Calu3 (cell line): ENCODE measurements at regions not wholly inside any gene's neighbourhood (a gene's known extent, or its start where the extent isn't known, plus 50 kb on each side); places are given as distances from the start of the nearest gene placed in this dataset.

Experiments
- BruUV-seq: library from RNA; stranded (reverse); fragments of 400-500 nt; replicated peaks from 2 replicates; lab custom pipeline; 2021; lab: Mats Ljungman, UMichigan
- CTCF ChIA-PET: fragments of 300-600 bp; sonication (Branson Sonifier 250); formaldehyde crosslinking; loops from one replicate; lab custom pipeline; 2022; ENCODE audit warnings: antibody characterized with exemption; lab: Charles Lee
- DNase-seq: peaks from one replicate; pipeline ENCODE4 v3.0.0; 2022
- H3K27ac Mint-ChIP-seq: one replicate; pipeline ENCODE4 v1.8.0; 2022; ENCODE audit warnings: mixed read lengths; ENCODE audit not compliant: unreplicated experiment
- H3K27me3 Mint-ChIP-seq: one replicate; pipeline ENCODE4 v1.8.0; 2022; ENCODE audit warnings: mixed read lengths; ENCODE audit not compliant: unreplicated experiment
- H3K36me3 Mint-ChIP-seq: one replicate; pipeline ENCODE4 v1.8.0; 2022; ENCODE audit warnings: mild to moderate bottlenecking, moderate library complexity, mixed read lengths; ENCODE audit not compliant: insufficient read depth, unreplicated experiment
- H3K4me1 Mint-ChIP-seq: one replicate; pipeline ENCODE4 v1.8.0; 2022; ENCODE audit warnings: mild to moderate bottlenecking, low read depth, mixed read lengths; ENCODE audit not compliant: unreplicated experiment
- H3K4me3 Mint-ChIP-seq: one replicate; pipeline ENCODE4 v1.8.0; 2022; ENCODE audit warnings: mild to moderate bottlenecking, low read depth, moderate library complexity, mixed read lengths; ENCODE audit not compliant: unreplicated experiment
- H3K9me3 Mint-ChIP-seq: one replicate; pipeline ENCODE4 v1.8.0; 2022; ENCODE audit warnings: low read depth, mixed read lengths; ENCODE audit not compliant: unreplicated experiment
- intact Hi-C: fragments of 100-400 bp; cut with micrococcal nuclease; formaldehyde crosslinking; loops from one replicate; pipeline ENCODE4 v1.10.0; 2022; ENCODE audit not compliant: unreplicated experiment
- TF ChIP-seq, protein P1 (sequence below): fragments of 200-600 bp; IDR thresholded peaks from one replicate; pipeline ENCODE4 v1.8.0; 2022; ENCODE audit warnings: antibody characterized with exemption; ENCODE audit not compliant: unreplicated experiment

DNA sequence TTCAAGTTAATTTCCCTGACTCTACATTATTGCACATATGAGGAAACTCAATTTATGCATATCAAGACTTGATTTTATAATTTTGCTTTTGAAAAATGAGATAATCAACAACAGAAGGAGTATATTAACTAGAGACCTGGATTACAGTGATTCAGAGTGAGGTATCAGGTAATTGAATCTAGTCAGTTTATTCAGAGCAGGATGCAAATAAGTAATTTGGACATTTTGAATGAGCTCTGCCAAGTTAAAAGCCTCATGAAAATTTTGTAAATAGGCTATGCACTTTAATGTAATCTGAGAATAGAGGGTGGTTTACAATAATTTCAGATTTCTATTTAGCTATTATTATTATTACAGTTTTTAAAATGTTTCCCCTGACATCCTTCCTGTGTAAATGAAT lies 203.7 kb upstream of the EMCN start:
- Mint-ChIP-seq H3K4me1 (no peaks in the 10 kb centered on the region), H3K9me3 (peaks cover 2% of the 10 kb centered on the region), H3K27ac (no peak overlapping the region), H3K36me3 (no peaks in the 10 kb centered on the region), H3K27me3 (no peaks in the 10 kb centered on the region), H3K4me3 (no peak overlapping the region)
- BruUV-seq, result no TSS peak
- TF ChIP-seq, protein P1, sequence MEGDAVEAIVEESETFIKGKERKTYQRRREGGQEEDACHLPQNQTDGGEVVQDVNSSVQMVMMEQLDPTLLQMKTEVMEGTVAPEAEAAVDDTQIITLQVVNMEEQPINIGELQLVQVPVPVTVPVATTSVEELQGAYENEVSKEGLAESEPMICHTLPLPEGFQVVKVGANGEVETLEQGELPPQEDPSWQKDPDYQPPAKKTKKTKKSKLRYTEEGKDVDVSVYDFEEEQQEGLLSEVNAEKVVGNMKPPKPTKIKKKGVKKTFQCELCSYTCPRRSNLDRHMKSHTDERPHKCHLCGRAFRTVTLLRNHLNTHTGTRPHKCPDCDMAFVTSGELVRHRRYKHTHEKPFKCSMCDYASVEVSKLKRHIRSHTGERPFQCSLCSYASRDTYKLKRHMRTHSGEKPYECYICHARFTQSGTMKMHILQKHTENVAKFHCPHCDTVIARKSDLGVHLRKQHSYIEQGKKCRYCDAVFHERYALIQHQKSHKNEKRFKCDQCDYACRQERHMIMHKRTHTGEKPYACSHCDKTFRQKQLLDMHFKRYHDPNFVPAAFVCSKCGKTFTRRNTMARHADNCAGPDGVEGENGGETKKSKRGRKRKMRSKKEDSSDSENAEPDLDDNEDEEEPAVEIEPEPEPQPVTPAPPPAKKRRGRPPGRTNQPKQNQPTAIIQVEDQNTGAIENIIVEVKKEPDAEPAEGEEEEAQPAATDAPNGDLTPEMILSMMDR, result no peak
- CTCF ChIA-PET, result interaction anchor here (0.9 kb wide), 1 partner anchor 17 kb away, joined by 3 read pairs; no protein-coding TSS in a partner anchor
- intact Hi-C loops, result no loop called here
- no peak for DNase-seq

DNA sequence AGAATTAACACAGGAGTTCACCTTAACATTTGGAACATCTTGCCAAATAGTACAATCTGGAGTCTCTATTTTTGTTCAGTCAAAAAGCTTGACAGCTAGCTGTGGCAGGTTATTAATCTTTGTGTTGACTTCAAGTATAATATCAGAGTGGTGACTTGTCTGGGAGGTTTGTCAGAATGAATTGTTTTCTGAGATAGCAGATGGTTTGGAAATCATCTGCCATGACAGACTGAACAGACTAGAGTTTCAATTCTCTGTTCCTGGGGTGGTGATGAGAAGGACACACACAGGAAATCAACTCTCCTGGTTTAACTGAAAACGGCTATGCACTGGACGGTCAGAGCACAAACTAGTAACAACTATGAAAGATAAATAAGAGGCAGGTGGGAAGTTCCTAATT lies 203.3 kb upstream of the EMCN start:
- H3K27me3 Mint-ChIP-seq, result no peaks in the 10 kb centered on the region
- no peak overlapping the region for H3K27ac Mint-ChIP-seq
- CTCF ChIA-PET, result no interaction called here
- intact Hi-C loops, result no loop called here
- no peaks in the 10 kb centered on the region for H3K4me1 Mint-ChIP-seq
- no TSS peak for BruUV-seq
- no peak for DNase-seq
- no peak overlapping the region for H3K4me3 Mint-ChIP-seq
- TF ChIP-seq, protein P1, result no peak
- H3K36me3 Mint-ChIP-seq, result no peaks in the 10 kb centered on the region
- H3K9me3 Mint-ChIP-seq, result peaks cover 2% of the 10 kb centered on the region

DNA sequence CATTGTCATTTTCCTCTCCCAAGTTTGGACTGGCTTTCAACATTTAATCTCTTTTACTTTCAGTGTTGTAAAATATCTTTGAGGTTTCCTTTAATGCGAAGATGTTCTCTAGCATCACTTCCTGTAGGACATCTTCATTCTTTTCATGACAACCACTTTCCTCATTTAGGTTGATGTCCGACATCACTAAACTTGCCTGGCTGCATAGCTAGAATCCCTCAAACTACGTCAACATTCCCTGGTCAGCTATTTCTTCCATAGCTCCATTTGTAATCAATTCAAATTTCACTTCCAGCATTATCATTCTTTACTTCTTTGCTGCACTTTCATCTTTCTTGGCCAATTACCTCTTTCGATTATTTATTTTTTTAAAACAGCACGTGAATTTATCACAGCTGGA lies 198.6 kb upstream of the EMCN start:
- Mint-ChIP-seq H3K4me3 (no peak overlapping the region), H3K27me3 (no peaks in the 10 kb centered on the region), H3K4me1 (no peaks in the 10 kb centered on the region), H3K36me3 (no peaks in the 10 kb centered on the region), H3K9me3 (peaks cover 2% of the 10 kb centered on the region), H3K27ac (no peak overlapping the region)
- no peak for DNase-seq
- no TSS peak for BruUV-seq
- TF ChIP-seq, protein P1, result no peak
- CTCF ChIA-PET, result no interaction called here
- intact Hi-C loops, result no loop called here

DNA sequence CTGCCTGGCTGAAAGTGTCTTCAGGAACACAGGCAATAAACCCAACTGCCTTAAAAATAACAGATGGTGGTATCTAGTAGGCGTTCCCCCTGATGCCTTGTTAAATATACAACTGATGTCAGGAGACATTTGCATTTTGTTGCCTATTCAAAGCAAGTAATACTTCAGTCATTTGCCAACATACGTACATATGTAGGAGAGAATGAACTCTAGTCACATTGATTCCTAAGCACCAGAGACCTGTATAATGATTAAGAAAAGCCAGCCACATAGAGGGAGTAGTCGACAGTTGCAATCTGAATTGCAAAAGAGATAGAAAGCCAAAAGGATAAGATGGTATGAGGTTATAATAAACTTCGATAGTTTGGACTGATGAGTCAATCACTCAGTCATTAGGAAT lies 191.0 kb upstream of the EMCN start:
- no TSS peak for BruUV-seq
- Mint-ChIP-seq H3K27ac (no peak overlapping the region), H3K36me3 (no peaks in the 10 kb centered on the region), H3K4me1 (no peaks in the 10 kb centered on the region), H3K9me3 (no peaks in the 10 kb centered on the region), H3K27me3 (no peaks in the 10 kb centered on the region), H3K4me3 (no peak overlapping the region)
- TF ChIP-seq, protein P1, result no peak
- CTCF ChIA-PET, result no interaction called here
- intact Hi-C loops, result no loop called here
- no peak for DNase-seq

DNA sequence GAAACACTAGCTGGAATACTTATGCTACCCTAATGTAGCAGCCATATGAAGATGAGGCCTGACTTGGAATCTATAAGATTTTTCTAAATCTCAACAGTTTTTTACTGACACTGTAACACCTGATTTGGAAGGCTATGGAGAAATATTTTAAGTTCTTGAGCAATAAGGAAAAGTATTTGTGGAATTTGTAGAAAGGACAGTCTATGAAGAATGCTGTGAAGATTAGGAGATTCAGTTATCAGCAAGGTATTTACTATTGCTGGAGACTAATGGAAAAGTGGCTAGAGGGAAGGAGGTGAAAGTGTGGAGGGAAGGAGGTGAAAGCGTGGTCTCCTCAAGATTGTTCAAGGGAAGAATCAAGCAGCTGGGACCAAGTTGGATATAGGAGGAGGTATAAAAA lies 190.0 kb upstream of the EMCN start:
- Mint-ChIP-seq H3K27me3 (no peaks in the 10 kb centered on the region), H3K36me3 (no peaks in the 10 kb centered on the region), H3K27ac (no peak overlapping the region), H3K4me3 (no peak overlapping the region), H3K9me3 (no peaks in the 10 kb centered on the region), H3K4me1 (no peaks in the 10 kb centered on the region)
- TF ChIP-seq, protein P1, result no peak
- no peak for DNase-seq
- intact Hi-C loops, result no loop called here
- BruUV-seq, result no TSS peak
- CTCF ChIA-PET, result no interaction called here
